Lower leg skin (tissue), 4 donors: ENCODE measurements at regions not wholly inside any gene's neighbourhood (a gene's known extent, or its start where the extent isn't known, plus 50 kb on each side); places are given as distances from the start of the nearest gene placed in this dataset.

ENCODE experiments used
- DNase-seq, 2 donors: peaks; one replicate each; pipeline ENCODE4 v3.0.0-alpha.2; 2019; ENCODE audit warnings: low spot score in 2 of 2
- H3K4me3 ChIP-seq: fragments of 200-600 bp; sonication (generic); 2 replicates; pipeline ENCODE4 v1.5.1; 2017; ENCODE audit warnings: mild to moderate bottlenecking, low read depth; ENCODE audit not compliant: poor library complexity, severe bottlenecking
- POLR2A ChIP-seq, 2 donors: fragments of 450-650 bp; IDR thresholded peaks; one replicate each; pipeline ENCODE4 v1.6.1; 2016 to 2017; ENCODE audit warnings: antibody characterized with exemption in 2 of 2, mild to moderate bottlenecking in 1 of 2, moderate library complexity in 1 of 2
- WGBS, 2 donors: methylation state at CpG; one replicate each; pipeline ENCODE4 v1.1.5; 2018; 5-methylcytosine and 5-hydroxymethylcytosine counted together
- intact Hi-C: fragments of 100-400 bp; cut with DNase I; formaldehyde crosslinking; loops from one replicate; pipeline ENCODE4 v1.15.0; 2023; ENCODE audit warnings: low total_unique reads
- TF ChIP-seq, protein P1 (sequence below), 3 donors: fragments of 450-650 bp; IDR thresholded peaks; one replicate each; pipeline ENCODE4 v1.5.1; 2016; ENCODE audit warnings: antibody characterized with exemption in 3 of 3, mild to moderate bottlenecking in 3 of 3, moderate library complexity in 2 of 3

DNA sequence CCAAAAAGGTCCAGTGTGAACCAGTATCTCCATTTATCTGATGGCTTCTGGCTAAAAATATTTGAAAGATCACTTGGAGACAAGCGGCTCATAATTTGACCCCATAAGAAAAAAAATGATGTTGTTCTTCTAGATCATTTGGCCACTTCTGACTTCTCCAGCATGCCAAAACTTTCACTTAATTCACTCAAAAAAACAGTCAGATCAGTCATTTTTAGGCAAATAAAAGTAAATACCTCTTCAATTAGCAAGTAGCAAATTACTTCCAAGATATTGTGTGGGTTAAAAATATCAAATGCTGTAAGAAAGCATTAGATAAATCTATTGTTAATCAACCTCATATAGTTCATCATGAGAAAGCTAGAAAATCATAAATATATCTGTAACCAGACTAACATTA lies 106.0 kb downstream of the ZC3H11B start:
- no peak for DNase-seq
- WGBS, 2 donors, result 78 to 83% methylated on average over 1 of the region's 1 CpG
- H3K4me3 ChIP-seq, result no peak overlapping the region
- intact Hi-C loops, result no loop called here
- TF ChIP-seq, protein P1, sequence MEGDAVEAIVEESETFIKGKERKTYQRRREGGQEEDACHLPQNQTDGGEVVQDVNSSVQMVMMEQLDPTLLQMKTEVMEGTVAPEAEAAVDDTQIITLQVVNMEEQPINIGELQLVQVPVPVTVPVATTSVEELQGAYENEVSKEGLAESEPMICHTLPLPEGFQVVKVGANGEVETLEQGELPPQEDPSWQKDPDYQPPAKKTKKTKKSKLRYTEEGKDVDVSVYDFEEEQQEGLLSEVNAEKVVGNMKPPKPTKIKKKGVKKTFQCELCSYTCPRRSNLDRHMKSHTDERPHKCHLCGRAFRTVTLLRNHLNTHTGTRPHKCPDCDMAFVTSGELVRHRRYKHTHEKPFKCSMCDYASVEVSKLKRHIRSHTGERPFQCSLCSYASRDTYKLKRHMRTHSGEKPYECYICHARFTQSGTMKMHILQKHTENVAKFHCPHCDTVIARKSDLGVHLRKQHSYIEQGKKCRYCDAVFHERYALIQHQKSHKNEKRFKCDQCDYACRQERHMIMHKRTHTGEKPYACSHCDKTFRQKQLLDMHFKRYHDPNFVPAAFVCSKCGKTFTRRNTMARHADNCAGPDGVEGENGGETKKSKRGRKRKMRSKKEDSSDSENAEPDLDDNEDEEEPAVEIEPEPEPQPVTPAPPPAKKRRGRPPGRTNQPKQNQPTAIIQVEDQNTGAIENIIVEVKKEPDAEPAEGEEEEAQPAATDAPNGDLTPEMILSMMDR (IDR thresholded peaks at IDR 0.05), result no peak
- no peak for TF ChIP-seq POLR2A (IDR thresholded peaks at IDR 0.05)

DNA sequence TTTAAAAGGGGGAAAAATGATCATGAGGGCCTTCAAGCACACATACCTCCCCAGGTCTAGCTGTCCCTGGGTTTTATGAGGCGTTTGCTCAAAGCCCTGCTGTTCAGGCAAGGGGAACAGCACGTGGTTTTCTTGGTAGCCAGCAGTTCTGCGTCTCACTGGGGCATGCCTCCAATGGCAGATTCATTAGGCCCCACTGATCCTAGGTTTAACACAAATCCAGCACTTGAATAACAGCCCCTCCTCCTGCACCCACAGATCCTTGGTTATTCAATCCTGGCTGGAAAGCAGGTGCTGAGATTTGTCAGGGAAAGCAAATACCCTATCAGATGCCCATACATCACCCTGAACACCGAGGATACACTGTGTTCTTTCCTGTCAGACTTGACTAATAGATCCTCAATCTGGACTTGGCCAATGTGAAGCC lies 106.4 kb downstream of the ZC3H11B start:
- 45 to 49% methylated on average over 4 of the region's 4 CpGs for WGBS, 2 donors
- TF ChIP-seq, protein P1 (IDR thresholded peaks at IDR 0.05), result no peak
- no peak for TF ChIP-seq POLR2A (IDR thresholded peaks at IDR 0.05)
- no peak overlapping the region for H3K4me3 ChIP-seq
- no peak for DNase-seq
- intact Hi-C loops, result no loop called here

DNA sequence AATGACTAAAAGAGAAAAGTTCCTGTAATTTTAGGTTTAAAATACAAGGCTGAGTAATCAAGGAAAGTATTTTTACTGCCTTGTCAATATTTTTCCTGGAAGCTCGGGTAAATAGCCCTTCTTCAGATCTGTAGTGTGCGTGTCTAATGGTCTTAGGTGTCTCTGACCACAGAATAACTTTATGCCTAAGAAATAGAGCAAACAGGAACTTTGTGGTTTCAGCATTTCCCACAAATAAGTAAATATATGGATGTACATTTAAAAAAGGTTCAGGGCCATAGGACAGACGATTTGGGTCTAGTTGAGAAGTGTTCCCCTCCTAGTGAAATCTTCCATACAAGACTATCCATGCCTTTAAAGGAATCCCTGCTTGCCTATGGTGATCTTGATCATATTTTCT lies 107.0 kb downstream of the ZC3H11B start:
- TF ChIP-seq, protein P1 (IDR thresholded peaks at IDR 0.05), result no peak
- TF ChIP-seq POLR2A (IDR thresholded peaks at IDR 0.05), result no peak
- intact Hi-C loops, result no loop called here
- H3K4me3 ChIP-seq, result no peak overlapping the region
- DNase-seq, result no peak
- 71 to 80% methylated on average over 3 of the region's 3 CpGs for WGBS, 2 donors

DNA sequence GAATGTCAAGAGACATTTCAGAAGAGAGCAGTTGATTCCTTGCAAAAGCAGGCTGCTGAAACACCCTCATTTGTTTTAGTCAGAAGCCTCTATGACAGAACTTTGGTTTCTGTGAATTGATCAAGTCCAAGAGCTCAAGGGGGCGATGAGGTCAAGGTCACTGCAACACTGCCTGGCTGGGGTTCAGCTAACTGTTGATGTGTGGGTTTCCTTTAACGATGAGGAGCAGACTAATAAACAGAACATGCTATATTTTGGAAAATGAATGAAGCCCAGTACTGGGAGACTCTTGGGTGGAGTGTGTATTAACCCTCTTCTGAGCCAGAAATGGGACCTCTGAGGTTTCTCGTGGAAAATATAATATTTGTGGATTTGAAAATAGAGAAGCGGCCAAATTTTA lies 109.3 kb downstream of the ZC3H11B start:
- 68 to 77% methylated on average over 4 of the region's 4 CpGs for WGBS, 2 donors

DNA sequence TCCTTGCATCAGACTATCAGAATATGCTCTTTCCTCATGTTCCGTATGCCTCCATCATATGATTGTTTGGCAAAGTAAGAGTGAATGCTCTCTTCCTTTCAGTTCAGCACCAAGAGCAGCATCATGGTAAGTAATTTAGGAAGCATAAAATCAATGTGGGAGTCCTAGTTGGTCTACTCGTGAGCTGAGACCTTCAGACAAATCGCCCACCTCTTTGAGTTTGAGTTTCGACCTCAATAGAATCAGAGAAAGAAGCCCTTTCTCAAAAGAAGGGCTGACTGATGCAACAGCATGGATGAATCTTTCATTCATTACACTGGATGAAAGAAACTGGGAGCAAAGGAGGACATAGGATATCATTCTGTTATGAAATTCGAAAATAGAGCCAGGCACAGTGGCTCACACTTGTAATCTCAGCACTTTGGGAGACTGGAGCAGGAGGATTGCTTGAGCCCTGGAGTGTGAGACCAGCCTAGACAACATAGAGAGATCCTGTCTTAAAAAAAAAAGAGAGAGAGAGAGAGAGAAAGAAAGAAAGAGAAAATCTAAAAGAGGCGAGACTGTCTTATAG lies 112.5 kb downstream of the ZC3H11B start:
- H3K4me3 ChIP-seq, result no peak overlapping the region
- WGBS, 2 donors, result 86 to 89% methylated on average over 6 of the region's 6 CpGs
- intact Hi-C loops, result no loop called here
- TF ChIP-seq, protein P1 (IDR thresholded peaks at IDR 0.05), result no peak
- no peak for TF ChIP-seq POLR2A (IDR thresholded peaks at IDR 0.05)
- DNase-seq, result no peak

More for the DNA sequence above, 109.3 kb downstream of the ZC3H11B start:
- TF ChIP-seq POLR2A (IDR thresholded peaks at IDR 0.05), result no peak
- TF ChIP-seq, protein P1 (IDR thresholded peaks at IDR 0.05), result no peak
- H3K4me3 ChIP-seq, result no peak overlapping the region
- intact Hi-C loops, result no loop called here
- DNase-seq, result no peak

DNA sequence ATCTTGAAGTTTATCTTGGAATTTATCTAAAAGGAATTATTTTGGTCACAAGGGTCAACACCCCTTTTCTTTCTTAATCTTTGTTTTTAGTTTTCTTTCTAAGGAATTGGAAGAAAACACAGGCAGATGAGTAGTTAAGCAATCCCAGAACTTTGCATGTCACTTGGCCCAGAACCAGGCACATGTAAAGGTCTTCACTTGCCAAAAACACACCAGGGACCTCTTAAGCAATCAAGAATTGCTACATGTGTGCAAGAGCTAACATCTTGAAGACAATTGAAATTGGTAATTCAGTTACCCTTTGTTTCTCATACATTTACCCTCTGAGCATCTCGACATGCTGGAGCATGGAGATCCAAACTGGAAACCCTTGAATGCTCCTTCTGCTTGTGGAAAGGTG lies 114.2 kb downstream of the ZC3H11B start:
- TF ChIP-seq, protein P1 (IDR thresholded peaks at IDR 0.05), result no peak
- no peak for TF ChIP-seq POLR2A (IDR thresholded peaks at IDR 0.05)
- no peak overlapping the region for H3K4me3 ChIP-seq
- intact Hi-C loops, result no loop called here
- peak; percentile 84 to 88 for DNase-seq
- 44 to 56% methylated on average over 1 of the region's 1 CpG for WGBS, 2 donors
